22Rv1 (cell line): ENCODE measurements at regions not wholly inside any gene's neighbourhood (a gene's known extent, or its start where the extent isn't known, plus 50 kb on each side); places are given as distances from the start of the nearest gene placed in this dataset.

ENCODE experiments used
- CTCF ChIP-seq: fragments of 450-650 bp; IDR thresholded peaks from 2 replicates; pipeline ENCODE4 v1.5.1; 2017; ENCODE audit warnings: mild to moderate bottlenecking
- ZFX ChIP-seq: fragments of 450-650 bp; IDR thresholded peaks from 2 replicates; pipeline ENCODE4 v1.6.1; 2017; ENCODE audit warnings: antibody characterized with exemption, borderline replicate concordance

GRCh38 chr1:58885998-58886397 lies 102.2 kb upstream of the JUN start:
- TF ChIP-seq CTCF (no peak), ZFX (no peak)
